Keratinocyte (primary cell): ENCODE measurements at regions not wholly inside any gene's neighbourhood (a gene's known extent, or its start where the extent isn't known, plus 50 kb on each side); places are given as distances from the start of the nearest gene placed in this dataset.

Experiments used
- DNase-seq: peaks from one replicate; pipeline ENCODE4 v3.0.0-alpha.2; 2011; ENCODE audit warnings: low read depth, missing footprints, low spot score
- FAIRE-seq: peaks from 2 replicates; lab custom pipeline; 2011; peaks lifted over from hg19 to GRCh38; lab: Jason Lieb, UNC
- H2AFZ ChIP-seq: 2 replicates; pipeline ENCODE4 v1.6.0; 2012; ENCODE audit warnings: low read length, control low read depth, inconsistent platforms; ENCODE audit not compliant: control insufficient read depth
- H3K27ac ChIP-seq: 2 replicates; pipeline ENCODE4 v1.5.1; 2011; ENCODE audit warnings: low read length; ENCODE audit not compliant: control insufficient read depth, insufficient read depth
- H3K27me3 ChIP-seq: 3 replicates; pipeline ENCODE4 v1.6.0; 2011; ENCODE audit warnings: low read length; ENCODE audit not compliant: control insufficient read depth, insufficient read depth; ENCODE audit errors: extremely low read depth
- H3K36me3 ChIP-seq, 2 experiments: 2 replicates in 1 of 2; 3 replicates in 1 of 2; pipeline ENCODE4 v1.5.1; 2011; ENCODE audit warnings: low read length in 2 of 2, mild to moderate bottlenecking in 1 of 2; ENCODE audit not compliant: control insufficient read depth in 2 of 2, insufficient read depth in 2 of 2; ENCODE audit errors: extremely low read depth in 1 of 2
- H3K4me1 ChIP-seq: 3 replicates; pipeline ENCODE4 v1.5.1; 2011; ENCODE audit warnings: low read length; ENCODE audit not compliant: control insufficient read depth, insufficient read depth; ENCODE audit errors: extremely low read depth
- H3K4me2 ChIP-seq: 3 replicates; pipeline ENCODE4 v1.6.0; 2011; ENCODE audit warnings: low read depth, low read length; ENCODE audit not compliant: control insufficient read depth, insufficient read depth; ENCODE audit errors: extremely low read depth
- H3K4me3 ChIP-seq, 3 experiments: fragments of 200-600 bp in 1 of 3; sonication (generic) in 1 of 3; 2 replicates in 2 of 3; 3 replicates in 1 of 3; pipeline ENCODE4 v1.5.1; 2011 to 2016; ENCODE audit warnings: low read length in 3 of 3, mild to moderate bottlenecking in 3 of 3, control low read depth in 2 of 3, inconsistent platforms in 1 of 3, low read depth in 1 of 3, mixed read lengths in 1 of 3, mixed run types in 1 of 3, moderate library complexity in 1 of 3; ENCODE audit not compliant: control insufficient read depth in 2 of 3, insufficient read depth in 2 of 3; ENCODE audit errors: extremely low read depth in 1 of 3
- H3K79me2 ChIP-seq: 2 replicates; pipeline ENCODE4 v1.6.0; 2012; ENCODE audit warnings: low read length; ENCODE audit not compliant: control insufficient read depth, insufficient read depth
- H3K9ac ChIP-seq: 3 replicates; pipeline ENCODE4 v1.6.0; 2011; ENCODE audit warnings: low read length; ENCODE audit not compliant: control insufficient read depth, insufficient read depth; ENCODE audit errors: extremely low read depth
- H3K9me1 ChIP-seq: 3 replicates; pipeline ENCODE4 v1.6.0; 2011; ENCODE audit warnings: low read length; ENCODE audit not compliant: control insufficient read depth, insufficient read depth; ENCODE audit errors: extremely low read depth
- H3K9me3 ChIP-seq: 2 replicates; pipeline ENCODE4 v1.5.1; 2012; ENCODE audit warnings: low read depth, low read length; ENCODE audit not compliant: control insufficient read depth
- H4K20me1 ChIP-seq: 3 replicates; pipeline ENCODE4 v1.6.0; 2011; ENCODE audit warnings: low read length; ENCODE audit not compliant: control insufficient read depth, insufficient read depth; ENCODE audit errors: extremely low read depth
- EZH2 ChIP-seq: IDR thresholded peaks from one replicate; pipeline ENCODE4 v1.6.1; 2012; ENCODE audit warnings: inconsistent platforms, mild to moderate bottlenecking, low read length, moderate library complexity
- dilution Hi-C: fragments of 300-500 bp; cut with MboI; formaldehyde crosslinking; loops from one replicate; pipeline ENCODE4 v1.7.0; 2020; ENCODE audit warnings: low sequenced_read_pairs; ENCODE audit not compliant: extremely low pct_ligation_motif_present
- TF ChIP-seq, protein P1 (sequence below), 3 experiments: IDR thresholded peaks in 1 of 3; conservative IDR thresholded peaks in 1 of 3; optimal IDR thresholded peaks in 1 of 3; 2 replicates in 2 of 3; 3 replicates in 1 of 3; pipeline versions ENCODE3 to v1.5.1; 2011; ENCODE audit warnings: low read length in 3 of 3, mild to moderate bottlenecking in 3 of 3, moderate library complexity in 2 of 3, control low read depth in 1 of 3, inconsistent platforms in 1 of 3; ENCODE audit not compliant: insufficient read depth in 2 of 3; ENCODE audit errors: extremely low read depth in 1 of 3

DNA sequence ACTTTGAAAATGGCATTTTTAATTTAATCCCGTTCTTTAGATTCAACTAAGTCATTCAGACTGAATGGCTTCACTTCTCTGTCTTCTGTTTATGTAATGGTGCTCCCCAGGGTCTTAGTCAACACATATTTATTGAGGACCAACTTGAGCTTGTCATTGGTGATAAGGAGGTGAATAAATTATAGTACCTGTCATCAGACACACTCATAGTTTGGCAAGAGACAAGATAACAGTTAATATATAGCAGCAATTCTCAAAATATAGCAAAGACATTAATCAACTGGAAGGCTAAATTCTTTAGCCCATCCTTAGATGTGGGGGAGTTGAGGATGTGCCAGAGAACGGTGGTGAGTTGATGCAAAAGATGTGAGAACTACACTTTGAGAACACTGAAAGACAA lies 78.4 kb downstream of the MACIR start:
- H3K4me2 ChIP-seq, result no peak overlapping the region
- H3K27me3 ChIP-seq, result no peaks in the 10 kb centered on the region
- H3K9me1 ChIP-seq, result no peaks in the 10 kb centered on the region
- DNase-seq, result no peak
- dilution Hi-C loops, result no loop called here
- no peak overlapping the region for H3K4me3 ChIP-seq
- H3K9ac ChIP-seq, result no peak overlapping the region
- H2AFZ ChIP-seq, result no peak overlapping the region
- no peak for FAIRE-seq
- no peak overlapping the region for H3K27ac ChIP-seq
- no peaks in the 10 kb centered on the region for H3K4me1 ChIP-seq
- H4K20me1 ChIP-seq, result no peaks in the 10 kb centered on the region
- no peaks in the 10 kb centered on the region for H3K79me2 ChIP-seq
- no peaks in the 10 kb centered on the region for H3K9me3 ChIP-seq
- H3K36me3 ChIP-seq, result no peaks in the 10 kb centered on the region
- TF ChIP-seq EZH2, result no peak
- TF ChIP-seq, protein P1, sequence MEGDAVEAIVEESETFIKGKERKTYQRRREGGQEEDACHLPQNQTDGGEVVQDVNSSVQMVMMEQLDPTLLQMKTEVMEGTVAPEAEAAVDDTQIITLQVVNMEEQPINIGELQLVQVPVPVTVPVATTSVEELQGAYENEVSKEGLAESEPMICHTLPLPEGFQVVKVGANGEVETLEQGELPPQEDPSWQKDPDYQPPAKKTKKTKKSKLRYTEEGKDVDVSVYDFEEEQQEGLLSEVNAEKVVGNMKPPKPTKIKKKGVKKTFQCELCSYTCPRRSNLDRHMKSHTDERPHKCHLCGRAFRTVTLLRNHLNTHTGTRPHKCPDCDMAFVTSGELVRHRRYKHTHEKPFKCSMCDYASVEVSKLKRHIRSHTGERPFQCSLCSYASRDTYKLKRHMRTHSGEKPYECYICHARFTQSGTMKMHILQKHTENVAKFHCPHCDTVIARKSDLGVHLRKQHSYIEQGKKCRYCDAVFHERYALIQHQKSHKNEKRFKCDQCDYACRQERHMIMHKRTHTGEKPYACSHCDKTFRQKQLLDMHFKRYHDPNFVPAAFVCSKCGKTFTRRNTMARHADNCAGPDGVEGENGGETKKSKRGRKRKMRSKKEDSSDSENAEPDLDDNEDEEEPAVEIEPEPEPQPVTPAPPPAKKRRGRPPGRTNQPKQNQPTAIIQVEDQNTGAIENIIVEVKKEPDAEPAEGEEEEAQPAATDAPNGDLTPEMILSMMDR (optimal IDR thresholded peaks at IDR 0.05 in 1 of 3, IDR thresholded peaks at IDR 0.05 in 1 of 3, conservative IDR thresholded peaks at IDR 0.05 in 1 of 3; ENCODE audit: extremely low read depth in 1 of 3, insufficient read depth in 2 of 3, low read length in 3 of 3), result no peak

DNA sequence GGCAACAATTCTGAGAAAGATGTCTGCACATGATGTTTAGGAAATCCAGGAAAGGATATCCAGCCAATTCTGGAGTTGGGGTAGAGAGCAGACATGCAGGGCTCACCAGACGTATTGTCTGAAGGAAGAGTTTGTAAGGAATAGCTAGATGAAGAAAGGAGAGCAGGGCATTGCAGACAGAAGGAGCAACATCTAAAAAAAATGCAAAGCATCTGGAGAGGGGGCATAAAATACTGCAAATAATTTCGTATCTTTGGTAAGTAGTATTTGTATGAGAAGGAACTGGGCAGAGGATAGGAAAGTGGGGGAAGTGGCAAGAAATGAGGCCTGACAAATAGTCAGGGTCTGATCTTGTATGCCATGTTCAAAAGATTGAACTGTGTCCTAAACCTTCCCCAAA lies 74.8 kb downstream of the MACIR start:
- FAIRE-seq (no peak), DNase-seq (no peak)
- Histone ChIP-seq H4K20me1 (no peaks in the 10 kb centered on the region), H2AFZ (no peak overlapping the region), H3K4me2 (no peak overlapping the region), H3K27ac (no peak overlapping the region), H3K4me1 (no peaks in the 10 kb centered on the region), H3K27me3 (no peaks in the 10 kb centered on the region), H3K9ac (no peak overlapping the region), H3K36me3 (no peaks in the 10 kb centered on the region), H3K4me3 (no peak overlapping the region), H3K79me2 (no peaks in the 10 kb centered on the region), H3K9me1 (no peaks in the 10 kb centered on the region), H3K9me3 (no peaks in the 10 kb centered on the region)
- TF ChIP-seq, protein P1 (optimal IDR thresholded peaks at IDR 0.05 in 1 of 3, IDR thresholded peaks at IDR 0.05 in 1 of 3, conservative IDR thresholded peaks at IDR 0.05 in 1 of 3; ENCODE audit: extremely low read depth in 1 of 3, insufficient read depth in 2 of 3, low read length in 3 of 3), result no peak
- no peak for TF ChIP-seq EZH2
- dilution Hi-C loops, result no loop called here
